ENCODE measurements at regions not wholly inside any gene's neighbourhood (a gene's known extent, or its start where the extent isn't known, plus 50 kb on each side); places are given as distances from the start of the nearest gene placed in this dataset.
A peak's percentile ranks its signal among the peaks of the same experiment; 100 is the strongest.
"Not testable (repeated sequence)": the region's sequence is repeated elsewhere in the genome, so short reads cannot be mapped to it uniquely, and the experiment has no call there.

DNA sequence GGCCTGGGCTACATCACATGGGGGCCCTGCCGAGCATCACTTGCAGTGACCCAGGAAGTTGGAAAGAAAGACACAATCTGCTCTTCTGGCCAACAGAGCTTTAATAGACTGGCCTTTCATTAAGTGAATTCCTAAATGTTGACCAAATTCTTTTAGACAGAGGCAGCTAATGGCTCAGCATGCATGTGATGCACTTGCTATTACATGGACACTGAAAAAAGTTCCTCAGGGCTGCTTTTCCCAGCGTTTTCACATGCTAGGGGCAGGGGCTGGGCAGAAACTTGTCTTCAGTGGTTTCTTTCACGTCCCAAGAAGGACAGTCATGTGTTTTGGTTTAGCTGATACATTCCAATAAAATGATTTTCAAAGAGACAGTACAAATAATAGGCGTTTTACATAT is 651.0 kb upstream of the SLC35B3 start:
- DNase-seq, result peak; percentile 42

DNA sequence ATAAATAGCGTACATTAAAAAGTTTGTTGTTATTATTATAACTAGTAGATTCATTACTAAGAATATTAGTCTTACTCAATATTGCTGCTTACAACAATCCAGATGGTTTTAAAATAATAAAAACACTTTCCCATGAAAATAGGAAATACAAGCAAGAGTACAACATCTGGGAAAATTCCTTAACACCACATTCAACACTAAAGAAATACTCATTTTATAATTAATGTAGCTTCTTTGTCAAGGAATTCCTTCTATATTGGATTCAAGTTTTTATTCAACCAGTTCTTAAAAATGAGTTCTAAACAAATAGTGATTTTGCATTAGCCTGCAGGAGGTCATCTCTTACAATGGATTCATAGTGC is 650.3 kb upstream of the SLC35B3 start:
- no peak for DNase-seq

DNA sequence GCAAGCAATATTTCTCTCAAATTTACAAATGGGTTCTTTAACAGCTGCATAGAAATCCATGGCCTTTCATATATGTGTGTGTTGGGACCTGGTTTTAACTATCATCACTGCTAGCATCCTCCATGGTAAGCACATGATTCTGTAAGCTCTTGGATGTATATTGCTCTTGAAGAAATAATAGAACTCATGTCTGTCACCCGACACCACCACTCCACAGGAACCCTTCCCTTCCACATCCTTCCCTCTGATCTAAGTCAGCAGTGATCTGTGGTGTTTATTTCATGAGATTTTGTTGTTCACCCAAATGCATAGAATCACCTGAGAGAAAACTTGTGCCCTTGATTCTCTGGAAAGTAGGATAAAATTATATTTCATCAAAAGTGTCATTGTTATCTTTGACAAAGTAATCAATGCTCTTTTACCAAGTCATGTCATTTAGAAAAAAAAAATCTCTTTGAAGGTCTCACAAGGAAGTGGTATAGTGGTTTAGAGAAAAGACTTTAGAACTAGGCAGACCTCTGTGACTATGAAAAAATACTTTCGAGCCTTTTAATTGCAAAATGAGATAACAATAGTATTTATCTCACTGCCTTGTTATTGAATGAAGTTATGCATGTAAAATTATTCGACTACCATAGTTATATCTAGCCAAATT is 649.8 kb upstream of the SLC35B3 start:
- no peak for DNase-seq

DNA sequence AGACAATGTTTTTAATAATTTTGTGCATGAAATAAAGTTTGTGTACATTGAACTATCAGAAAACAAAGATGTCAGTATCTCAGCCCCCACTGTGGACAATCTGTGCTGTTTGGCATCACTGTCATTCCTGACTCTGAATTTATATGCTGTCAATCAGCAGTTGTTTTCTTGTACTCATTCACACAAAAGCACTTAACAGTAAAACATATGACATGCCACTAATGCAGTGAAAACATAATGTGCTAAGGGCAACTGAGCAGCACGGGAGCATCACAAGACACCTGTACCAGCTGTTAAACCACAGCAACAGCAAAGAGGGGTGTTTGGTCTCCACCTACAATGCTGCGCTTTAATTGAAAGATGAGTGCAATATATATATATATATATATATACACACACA is 647.8 kb upstream of the SLC35B3 start:
- no peak for DNase-seq

DNA sequence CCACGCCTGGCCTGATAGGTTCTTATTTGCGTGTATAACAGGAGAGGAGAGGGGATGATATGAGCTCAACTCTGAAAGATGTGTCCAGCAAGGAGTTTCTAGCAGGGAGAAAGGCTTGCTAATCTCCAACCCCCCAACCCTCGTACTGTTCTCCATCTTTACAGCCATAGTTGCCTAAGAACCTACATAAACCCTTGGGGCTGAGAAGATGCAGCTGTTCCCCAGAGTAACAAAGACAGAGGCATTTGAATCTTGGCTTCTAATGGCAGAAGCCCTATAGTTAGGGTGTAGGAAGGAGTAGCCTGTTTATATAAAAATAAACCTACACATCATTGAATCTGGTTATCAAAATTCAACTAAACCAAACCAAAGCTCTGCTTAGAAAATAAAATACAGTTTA is 631.4 kb upstream of the SLC35B3 start:
- no peak for DNase-seq

DNA sequence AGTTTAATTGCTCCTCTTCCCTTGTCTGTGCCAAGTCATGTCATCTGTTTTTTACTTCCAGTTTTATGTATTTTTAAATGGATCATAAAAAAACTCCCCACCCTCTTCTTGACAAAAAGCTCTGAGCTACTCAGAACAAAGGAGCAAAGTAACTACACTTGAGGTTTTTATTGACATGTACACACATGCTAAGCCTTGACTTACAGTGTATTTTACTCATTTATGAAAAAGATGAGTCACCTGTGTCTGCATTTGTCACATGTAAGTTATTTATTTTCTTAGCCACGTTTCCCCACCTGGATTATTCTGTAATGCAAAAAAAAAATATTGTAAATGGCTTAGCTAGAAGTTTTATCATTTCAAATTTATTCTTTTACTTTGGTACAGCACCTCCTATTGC is 628.8 kb upstream of the SLC35B3 start:
- no peak for DNase-seq

DNA sequence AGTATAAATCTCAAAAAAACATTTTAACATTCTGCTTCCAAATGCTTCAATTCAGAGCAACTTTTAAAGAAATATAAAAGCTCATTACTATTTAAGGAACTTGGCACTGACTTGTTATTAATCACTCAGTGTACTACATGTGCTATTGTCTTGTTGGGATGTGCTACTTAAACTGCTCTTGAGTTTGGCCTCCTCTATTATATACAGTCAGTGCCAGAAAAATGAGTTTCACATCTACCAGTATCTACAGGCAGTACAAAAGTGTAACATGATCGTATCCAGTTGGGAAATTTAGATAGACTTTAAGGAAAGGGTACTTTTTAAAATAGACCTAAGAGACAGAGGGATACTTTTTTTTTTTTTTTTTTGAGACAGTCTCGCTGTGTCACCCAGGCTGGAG is 627.3 kb upstream of the SLC35B3 start:
- no peak for DNase-seq

DNA sequence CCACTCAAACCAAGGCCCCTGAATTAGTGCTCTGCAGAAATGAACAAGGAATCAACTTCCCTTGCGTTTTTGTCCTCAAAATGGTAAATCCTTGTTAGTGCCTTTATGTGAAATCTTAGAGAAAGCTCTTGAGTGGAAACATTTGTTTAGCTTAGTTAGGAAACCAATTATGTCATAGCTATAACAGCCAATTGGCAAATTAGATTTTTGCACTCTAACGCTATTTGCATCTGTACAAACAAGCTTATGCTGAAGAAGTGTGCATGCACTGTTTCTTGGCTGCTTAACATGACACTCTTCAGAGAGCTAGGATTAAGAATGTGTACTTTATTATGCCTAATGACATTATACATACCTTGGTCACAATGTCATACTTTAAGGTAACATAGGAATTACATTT is 622.6 kb upstream of the SLC35B3 start:
- DNase-seq, result peak; percentile 30

DNA sequence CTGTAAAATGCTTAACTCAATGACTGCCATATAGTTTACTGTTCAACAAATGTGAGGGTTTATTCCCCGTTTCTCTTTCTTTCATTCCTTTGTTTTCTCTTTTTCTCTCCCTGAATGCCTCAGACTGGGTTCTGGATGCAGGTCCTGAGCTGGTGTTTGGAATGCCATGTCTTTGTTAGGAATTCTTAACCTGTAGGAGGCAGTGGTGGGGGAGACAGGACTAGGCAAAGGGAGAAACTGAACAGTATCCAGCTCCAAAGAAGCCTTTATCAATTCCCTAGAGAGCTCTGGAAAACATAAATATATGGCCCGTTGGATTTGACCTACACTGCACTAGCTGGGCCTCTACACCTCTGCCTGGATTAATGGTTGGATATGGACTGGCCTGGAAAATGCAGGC is 621.2 kb upstream of the SLC35B3 start:
- DNase-seq, result no peak

DNA sequence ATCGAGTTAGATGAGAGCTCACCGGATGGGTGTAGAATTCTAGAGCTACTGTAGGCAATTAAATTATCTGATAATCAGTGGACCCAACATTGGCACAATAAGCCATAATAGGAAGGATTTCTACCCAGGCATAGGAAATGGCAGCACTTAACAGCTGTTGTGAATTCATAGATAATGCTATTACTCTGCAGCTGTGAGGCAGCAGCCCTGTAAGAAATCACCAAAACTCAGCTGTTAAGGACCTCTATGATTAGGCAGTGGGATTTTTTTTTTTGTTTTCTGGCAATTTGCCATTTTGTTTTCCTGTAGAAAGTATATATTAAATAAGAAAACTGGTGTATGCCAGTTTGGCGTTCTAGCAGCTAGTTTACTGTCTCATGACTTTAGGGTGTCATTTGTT is 609.1 kb upstream of the SLC35B3 start:
- no peak for DNase-seq

DNA sequence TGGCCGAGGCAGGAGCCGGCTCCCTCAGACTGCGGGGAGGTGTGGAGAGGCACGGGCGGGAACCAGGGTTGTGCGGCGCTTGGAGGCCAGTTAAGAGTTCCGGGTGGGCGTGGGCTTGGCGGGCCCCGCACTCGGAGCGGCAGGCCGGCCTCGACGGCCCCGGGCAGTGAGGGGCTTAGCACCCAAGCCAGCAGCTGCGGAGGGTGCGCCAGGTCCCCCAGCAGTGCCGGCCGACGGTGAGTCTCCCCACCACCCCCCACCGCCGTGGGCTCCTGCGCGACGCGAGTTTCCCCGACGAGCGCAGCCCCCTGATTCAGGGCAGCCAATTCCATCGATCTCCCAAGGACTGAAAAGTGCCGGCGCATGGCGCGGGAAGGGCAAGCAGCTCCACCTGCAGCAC is 605.4 kb upstream of the SLC35B3 start:
- no peak for DNase-seq

DNA sequence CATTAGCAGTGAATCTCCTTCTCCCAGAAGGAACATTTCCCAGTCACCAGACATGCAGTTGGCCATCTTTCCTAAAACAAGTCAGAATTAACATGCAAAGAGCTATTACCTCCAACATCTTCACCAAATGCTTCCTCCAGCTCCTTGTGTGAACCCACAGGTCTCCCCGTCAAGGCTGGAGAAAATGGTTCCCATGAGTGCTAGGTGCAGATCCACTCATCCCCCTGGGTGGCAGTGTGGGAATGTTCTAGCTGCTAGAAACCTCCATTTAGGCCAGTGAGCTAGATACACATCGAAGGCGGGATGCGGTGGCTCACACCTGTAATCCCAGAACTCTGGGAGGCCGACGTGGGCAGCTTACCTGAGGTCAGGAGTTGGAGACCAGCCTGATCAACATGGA is 603.9 kb upstream of the SLC35B3 start:
- no peak for DNase-seq

DNA sequence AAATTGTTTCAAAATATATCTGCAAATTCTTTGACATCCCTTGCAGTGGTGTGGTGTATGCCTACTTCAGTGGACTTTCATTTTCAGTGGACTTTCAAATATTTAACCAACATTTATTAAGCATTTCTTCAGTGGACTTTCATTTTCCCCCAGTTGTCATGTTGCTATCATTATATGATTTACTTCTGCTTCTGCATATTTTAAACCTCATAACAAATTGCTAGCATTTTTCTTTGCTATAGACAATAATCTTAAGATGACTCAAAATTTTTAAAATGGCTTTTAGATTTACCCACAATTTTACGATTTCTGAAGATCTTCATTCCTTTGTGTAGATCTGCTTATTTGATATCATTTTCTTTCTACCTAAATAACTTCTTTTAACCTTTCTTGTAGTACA is 592.7 kb upstream of the SLC35B3 start:
- no peak for DNase-seq

DNA sequence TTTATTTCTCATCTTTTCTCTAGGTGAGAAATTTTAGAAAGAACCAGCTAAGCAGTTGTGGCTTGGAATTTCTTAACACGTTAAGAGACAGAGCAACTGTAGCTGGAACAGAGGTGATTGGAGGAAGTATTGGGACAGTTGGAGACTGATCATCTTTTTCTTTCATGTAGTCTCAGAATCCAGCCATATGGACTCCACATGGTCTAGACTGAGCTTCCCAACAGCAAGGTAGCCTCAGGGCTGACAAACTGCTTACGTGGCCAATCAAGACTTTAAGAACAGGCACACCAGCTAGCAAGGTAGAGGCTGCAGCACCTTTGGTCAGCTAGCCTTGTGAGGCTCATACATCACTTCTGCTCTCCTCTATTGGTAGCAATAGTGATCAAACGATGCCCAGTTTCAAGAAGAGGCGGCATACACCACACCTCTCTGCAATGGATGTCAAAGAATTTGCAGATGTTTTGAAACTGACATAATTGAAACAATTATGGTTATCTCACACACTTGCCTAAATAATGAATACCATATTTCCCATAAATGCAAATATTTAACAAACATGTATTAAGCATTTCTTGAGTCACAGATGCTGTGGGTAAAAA is 590.5 kb upstream of the SLC35B3 start:
- DNase-seq, result no peak

DNA sequence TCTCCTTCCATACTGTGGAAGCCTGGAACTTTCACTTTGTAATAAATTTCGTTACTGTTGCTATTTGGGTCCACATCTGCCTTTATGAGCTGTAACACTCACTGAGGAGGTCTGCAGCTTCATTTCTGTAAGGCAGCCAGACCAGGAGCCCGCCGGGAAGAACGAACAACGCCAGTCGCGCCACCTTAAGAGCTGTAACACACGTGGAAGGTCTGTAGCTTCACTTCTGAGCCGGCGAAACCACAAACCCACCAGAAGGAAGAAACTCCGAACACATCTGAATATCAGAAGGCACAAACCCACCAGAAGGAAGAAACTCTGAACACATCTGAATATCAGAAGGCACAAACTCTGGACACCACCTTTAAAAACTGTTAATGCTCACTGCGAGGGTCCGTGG is 589.9 kb upstream of the SLC35B3 start:
- no peak for DNase-seq

DNA sequence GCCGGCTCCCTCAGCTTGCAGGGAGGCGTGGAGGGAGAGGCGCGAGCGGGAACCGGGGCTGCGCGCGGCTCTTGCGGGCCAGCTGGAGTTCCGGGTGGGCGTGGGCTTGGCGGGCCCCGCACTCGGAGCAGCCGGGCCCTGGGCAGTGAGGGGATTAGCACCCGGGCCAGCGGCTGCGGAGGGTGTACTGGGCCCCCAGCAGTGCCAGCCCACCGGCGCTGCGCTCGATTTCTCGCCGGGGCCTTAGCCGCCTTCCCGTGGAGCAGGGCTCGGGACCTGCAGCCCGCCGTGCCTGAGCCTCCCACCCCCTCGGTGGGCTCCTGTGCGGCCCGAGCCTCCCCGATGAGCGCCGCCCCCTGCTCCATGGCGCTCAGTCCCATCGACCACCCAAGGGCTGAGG is 588.9 kb upstream of the SLC35B3 start:
- not testable (repeated sequence) for DNase-seq

DNA sequence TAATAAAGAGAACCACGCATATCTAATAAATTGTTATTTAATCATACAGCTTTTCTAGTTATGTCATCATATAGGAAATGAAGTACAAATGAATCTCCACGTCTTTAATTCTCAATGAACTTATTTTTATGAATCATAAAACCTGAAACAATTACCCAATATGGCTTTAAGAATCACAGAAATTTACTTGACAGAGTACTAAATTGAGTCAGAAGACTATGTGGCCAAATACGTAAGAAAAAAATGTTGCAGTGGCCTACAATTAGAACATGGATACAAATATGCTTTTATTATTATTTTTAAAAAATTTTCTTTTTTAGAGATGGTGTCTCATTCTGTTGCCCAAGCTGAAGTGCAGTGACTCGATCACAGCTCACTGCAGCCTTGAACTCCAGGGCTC is 584.7 kb upstream of the SLC35B3 start:
- no peak for DNase-seq

DNA sequence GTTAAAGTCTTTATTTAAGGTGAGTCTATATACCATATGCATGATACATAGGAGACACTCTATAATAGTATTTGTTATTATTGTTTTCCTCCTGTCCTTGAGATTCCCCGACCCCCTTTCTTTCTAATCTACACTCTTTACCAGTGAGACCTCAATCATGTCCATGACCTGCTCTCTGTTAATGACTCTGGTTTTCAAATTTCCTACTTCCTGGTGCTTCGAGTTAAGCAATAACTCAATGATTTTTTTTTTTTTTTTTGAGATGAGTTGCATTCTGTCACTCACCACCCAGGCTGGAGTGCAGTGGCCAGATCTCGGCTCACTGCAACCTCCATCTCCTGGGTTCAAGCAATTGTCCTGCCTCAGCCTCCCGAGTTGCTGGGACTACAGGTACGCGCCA is 574.6 kb upstream of the SLC35B3 start:
- no peak for DNase-seq

DNA sequence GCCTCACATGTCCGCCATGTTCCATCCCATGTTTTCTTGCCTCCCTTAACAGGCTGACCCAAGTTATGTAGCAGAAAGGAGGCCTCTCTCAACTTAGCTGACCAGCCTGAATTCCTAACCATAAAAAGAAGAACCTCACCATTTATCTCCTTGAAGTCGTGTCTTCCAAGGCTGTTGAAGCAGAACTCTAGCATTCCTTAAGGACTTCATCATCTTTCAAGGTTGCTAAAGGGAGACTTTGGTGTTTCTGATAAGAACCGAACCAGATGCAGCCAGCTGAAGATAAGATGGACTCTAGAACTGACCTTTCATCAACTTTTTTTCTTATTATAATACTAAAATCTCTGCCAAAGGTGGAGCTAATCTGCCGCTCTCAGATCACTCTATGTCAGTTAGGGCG is 571.7 kb upstream of the SLC35B3 start:
- no peak for DNase-seq

DNA sequence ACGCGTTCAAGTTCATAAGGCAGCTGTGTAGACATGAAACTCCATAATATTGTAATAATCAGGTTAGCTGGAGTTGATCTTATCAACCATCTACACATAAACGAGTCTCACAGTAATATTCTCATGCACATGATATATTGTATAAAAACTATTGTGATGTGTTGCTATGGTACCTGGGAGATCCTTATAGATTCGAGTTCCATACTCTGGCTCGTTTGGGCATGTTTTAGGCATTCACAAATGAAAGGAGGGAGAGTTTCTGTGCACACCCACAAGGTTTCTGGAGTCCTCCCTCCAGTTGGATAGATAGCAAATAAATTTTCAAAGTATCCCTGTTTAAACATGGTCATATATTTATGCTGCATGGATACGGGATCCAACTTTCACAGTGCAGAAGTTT is 567.5 kb upstream of the SLC35B3 start:
- peak; percentile 5 for DNase-seq

DNA sequence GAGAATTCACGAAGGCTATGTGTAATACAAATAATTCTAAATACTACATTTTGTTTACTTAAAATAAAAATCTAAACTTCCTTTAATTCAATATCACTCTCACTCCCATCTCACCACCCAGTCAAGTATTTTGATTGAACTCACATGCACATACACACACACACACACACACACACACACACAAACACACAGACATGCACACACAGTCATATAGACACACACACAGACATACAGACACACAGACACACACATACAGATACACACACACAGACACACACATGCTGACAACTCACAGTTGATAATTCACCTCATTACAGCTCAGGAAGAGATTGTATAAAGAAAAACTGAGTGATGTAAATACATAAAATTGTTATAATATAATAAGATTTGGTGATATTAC is 559.8 kb upstream of the SLC35B3 start:
- DNase-seq, result no peak

DNA sequence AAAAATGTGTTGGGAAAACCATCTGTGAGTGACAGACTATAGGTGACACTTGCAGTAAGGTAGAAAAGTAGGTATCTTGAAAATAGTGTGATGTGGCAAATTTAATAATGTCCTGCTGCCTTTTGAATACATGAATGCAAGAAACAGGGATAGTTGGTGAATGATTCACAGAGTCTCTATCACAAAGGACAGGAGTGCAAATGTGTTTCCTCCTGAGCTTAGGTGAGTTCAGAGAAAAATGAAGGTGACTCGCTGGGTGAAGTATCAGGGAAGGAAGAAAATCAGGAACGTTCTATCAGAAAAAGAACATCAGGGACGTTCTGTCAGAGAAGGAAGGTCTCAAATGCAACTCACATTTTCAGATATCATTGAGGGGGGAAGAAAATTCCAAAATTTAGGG is 557.8 kb upstream of the SLC35B3 start:
- no peak for DNase-seq

DNA sequence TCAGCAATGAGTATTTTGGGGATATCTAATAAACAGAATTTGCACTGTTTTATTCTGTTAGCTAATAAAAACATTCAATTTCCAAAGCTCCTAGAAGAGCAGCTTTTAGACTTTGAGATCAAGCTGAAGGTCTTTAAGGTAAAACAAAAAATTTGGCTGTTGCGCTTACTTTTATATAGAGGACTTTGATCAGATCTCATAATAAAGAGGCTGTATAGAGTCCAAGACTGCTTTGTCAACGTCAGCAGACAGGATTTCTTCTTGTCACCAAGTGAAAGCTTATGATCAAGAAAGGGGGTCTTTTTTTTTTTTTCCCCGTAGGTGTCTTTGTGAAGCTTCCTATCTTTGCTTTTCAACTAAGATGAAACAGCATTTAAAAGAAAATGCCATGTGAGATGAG is 556.5 kb upstream of the SLC35B3 start:
- DNase-seq, result no peak

DNA sequence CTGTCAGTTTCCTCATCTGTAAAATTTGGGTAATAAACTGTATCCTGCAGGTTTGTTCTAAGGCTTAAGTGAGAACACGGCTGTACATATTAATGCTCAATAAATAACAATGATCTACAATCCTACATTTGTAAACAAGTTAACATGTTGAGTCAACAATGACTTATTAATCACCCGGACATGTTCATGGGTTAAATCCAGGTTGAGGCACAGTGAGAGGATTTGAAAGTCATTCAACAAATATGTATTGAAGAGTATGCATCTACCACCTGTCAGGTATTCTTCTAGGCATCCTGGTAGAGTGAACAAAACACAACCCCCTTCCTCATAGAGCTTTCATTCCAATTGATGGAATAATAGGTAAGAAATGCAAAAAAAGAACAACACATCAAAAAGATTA is 554.7 kb upstream of the SLC35B3 start:
- no peak for DNase-seq

DNA sequence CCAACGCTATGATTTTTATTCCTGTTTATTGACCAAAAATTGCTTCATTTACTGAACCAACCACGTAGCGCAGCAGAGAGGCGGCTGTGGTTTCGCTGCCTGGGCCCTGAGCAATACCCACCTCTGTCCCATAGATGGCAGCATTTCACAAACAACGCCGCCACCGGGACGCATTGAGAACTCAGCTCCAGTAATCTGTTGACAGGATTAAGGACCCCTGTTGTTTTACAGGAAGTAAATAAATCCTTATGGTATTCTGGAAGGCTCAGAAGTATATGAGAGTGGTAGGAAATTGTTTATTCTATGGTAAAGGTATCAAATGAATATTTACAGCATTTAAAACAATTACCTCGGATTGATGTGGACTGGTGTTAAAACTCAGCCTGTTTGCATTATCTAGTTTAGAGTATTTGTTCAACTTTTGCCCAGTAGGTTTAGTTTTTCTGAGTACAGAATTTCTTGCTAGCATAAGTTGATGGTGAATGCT is 547.9 kb upstream of the SLC35B3 start:
- peak; percentile 72 for DNase-seq

All from skin of body (tissue), 1 donor.